ENCODE measurements at regions not wholly inside any gene's neighbourhood (a gene's known extent, or its start where the extent isn't known, plus 50 kb on each side); places are given as distances from the start of the nearest gene placed in this dataset.

- H3K27ac Mint-ChIP-seq: no peak overlapping the region
- 67% methylated on average over 1 of the region's 1 CpG for WGBS (ENCODE audit: insufficient coverage)
- intact Hi-C loops (cut with micrococcal nuclease): no loop called here
Observed at GRCh38 chr3:31353166-31353565, 179.6 kb upstream of the STT3B start.

GRCh38 chr3:31354373-31354772 lies 178.4 kb upstream of the STT3B start:
- no peak overlapping the region for H3K4me3 ChIP-seq (ENCODE audit: low read length)
- intact Hi-C loops (cut with micrococcal nuclease): no loop called here
- peaks cover 0 to 7% of the 10 kb centered on the region in 2 donors for H3K27me3 Mint-ChIP-seq (ENCODE audit: low read depth in 2 of 2)
- no peak overlapping the region for H3K27ac Mint-ChIP-seq
- no peaks in the 10 kb centered on the region for H3K4me1 ChIP-seq (ENCODE audit: control insufficient read depth, insufficient read depth, low read length)
- no peak overlapping the region for H3K4me3 Mint-ChIP-seq
- no peak overlapping the region for H3K27ac ChIP-seq (ENCODE audit: low read length)
- H3K36me3 ChIP-seq (ENCODE audit: control insufficient read depth, insufficient read depth, low read length): no peaks in the 10 kb centered on the region
- no peaks in the 10 kb centered on the region for H3K27me3 ChIP-seq (ENCODE audit: control insufficient read depth, insufficient read depth, low read length)
- no peak for ATAC-seq
- DNase-seq: no peak
- H3K9me3 Mint-ChIP-seq: no peaks in the 10 kb centered on the region
- peaks cover 7% of the 10 kb centered on the region for H3K36me3 Mint-ChIP-seq
- TF ChIP-seq, protein P1, sequence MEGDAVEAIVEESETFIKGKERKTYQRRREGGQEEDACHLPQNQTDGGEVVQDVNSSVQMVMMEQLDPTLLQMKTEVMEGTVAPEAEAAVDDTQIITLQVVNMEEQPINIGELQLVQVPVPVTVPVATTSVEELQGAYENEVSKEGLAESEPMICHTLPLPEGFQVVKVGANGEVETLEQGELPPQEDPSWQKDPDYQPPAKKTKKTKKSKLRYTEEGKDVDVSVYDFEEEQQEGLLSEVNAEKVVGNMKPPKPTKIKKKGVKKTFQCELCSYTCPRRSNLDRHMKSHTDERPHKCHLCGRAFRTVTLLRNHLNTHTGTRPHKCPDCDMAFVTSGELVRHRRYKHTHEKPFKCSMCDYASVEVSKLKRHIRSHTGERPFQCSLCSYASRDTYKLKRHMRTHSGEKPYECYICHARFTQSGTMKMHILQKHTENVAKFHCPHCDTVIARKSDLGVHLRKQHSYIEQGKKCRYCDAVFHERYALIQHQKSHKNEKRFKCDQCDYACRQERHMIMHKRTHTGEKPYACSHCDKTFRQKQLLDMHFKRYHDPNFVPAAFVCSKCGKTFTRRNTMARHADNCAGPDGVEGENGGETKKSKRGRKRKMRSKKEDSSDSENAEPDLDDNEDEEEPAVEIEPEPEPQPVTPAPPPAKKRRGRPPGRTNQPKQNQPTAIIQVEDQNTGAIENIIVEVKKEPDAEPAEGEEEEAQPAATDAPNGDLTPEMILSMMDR (IDR thresholded peaks at IDR 0.05): no peak
- H3K4me1 Mint-ChIP-seq: no peaks in the 10 kb centered on the region
- no peaks in the 10 kb centered on the region for H3K9me3 ChIP-seq (ENCODE audit: control insufficient read depth, insufficient read depth, low read length)

More at GRCh38 chr3:31353166-31353565, 179.6 kb upstream of the STT3B start:
- no peaks in the 10 kb centered on the region for H3K36me3 ChIP-seq (ENCODE audit: control insufficient read depth, insufficient read depth, low read length)
- H3K4me3 Mint-ChIP-seq: no peak overlapping the region
- H3K4me3 ChIP-seq (ENCODE audit: low read length): no peak overlapping the region
- ATAC-seq: no peak
- TF ChIP-seq, protein P1 (IDR thresholded peaks at IDR 0.05): no peak
- H3K27me3 Mint-ChIP-seq (ENCODE audit: low read depth in 2 of 2): peaks cover 0 to 7% of the 10 kb centered on the region in 2 donors
- no peaks in the 10 kb centered on the region for H3K9me3 ChIP-seq (ENCODE audit: control insufficient read depth, insufficient read depth, low read length)
- H3K36me3 Mint-ChIP-seq: peaks cover 7% of the 10 kb centered on the region
- no peak for DNase-seq
- no peaks in the 10 kb centered on the region for H3K4me1 Mint-ChIP-seq
- H3K27ac ChIP-seq (ENCODE audit: low read length): no peak overlapping the region
- no peaks in the 10 kb centered on the region for H3K9me3 Mint-ChIP-seq
- no peaks in the 10 kb centered on the region for H3K4me1 ChIP-seq (ENCODE audit: control insufficient read depth, insufficient read depth, low read length)
- no peaks in the 10 kb centered on the region for H3K27me3 ChIP-seq (ENCODE audit: control insufficient read depth, insufficient read depth, low read length)

DNA sequence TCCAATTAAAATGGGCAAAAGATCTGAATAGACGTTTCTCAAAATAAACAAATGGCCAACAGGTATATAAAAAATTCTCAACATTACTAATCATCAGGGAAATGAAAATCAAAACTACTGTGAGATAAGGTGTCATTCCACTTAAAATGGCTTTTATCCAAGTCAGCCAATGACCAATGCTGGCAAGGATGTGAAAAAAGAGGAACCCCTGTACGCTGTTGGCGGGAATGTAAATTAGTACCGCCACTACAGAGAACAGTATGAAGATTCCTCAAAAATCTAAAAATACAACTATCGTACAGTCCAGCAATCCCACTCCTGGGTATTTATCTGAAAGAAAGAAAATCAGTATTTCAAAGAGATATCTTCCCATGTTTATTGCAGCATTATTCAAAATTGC lies 176.9 kb upstream of the STT3B start:
- no peaks in the 10 kb centered on the region for H3K4me1 Mint-ChIP-seq
- ATAC-seq (no peak), DNase-seq (no peak)
- H3K27ac Mint-ChIP-seq: no peak overlapping the region
- peaks cover 7% of the 10 kb centered on the region for H3K36me3 Mint-ChIP-seq
- Histone ChIP-seq H3K27ac (ENCODE audit: low read length) (no peak overlapping the region), H3K9me3 (ENCODE audit: control insufficient read depth, insufficient read depth, low read length) (no peaks in the 10 kb centered on the region), H3K27me3 (ENCODE audit: control insufficient read depth, insufficient read depth, low read length) (no peaks in the 10 kb centered on the region), H3K36me3 (ENCODE audit: control insufficient read depth, insufficient read depth, low read length) (no peaks in the 10 kb centered on the region), H3K4me1 (ENCODE audit: control insufficient read depth, insufficient read depth, low read length) (no peaks in the 10 kb centered on the region), H3K4me3 (ENCODE audit: low read length) (no peak overlapping the region)
- intact Hi-C loops (cut with micrococcal nuclease): no loop called here
- H3K4me3 Mint-ChIP-seq: no peak overlapping the region
- H3K27me3 Mint-ChIP-seq (ENCODE audit: low read depth in 2 of 2): peaks cover 0 to 7% of the 10 kb centered on the region in 2 donors
- no CpG with 5 or more reads among the region's 5 CpGs for WGBS (ENCODE audit: insufficient coverage)
- TF ChIP-seq, protein P1 (IDR thresholded peaks at IDR 0.05): no peak
- no peaks in the 10 kb centered on the region for H3K9me3 Mint-ChIP-seq

DNA sequence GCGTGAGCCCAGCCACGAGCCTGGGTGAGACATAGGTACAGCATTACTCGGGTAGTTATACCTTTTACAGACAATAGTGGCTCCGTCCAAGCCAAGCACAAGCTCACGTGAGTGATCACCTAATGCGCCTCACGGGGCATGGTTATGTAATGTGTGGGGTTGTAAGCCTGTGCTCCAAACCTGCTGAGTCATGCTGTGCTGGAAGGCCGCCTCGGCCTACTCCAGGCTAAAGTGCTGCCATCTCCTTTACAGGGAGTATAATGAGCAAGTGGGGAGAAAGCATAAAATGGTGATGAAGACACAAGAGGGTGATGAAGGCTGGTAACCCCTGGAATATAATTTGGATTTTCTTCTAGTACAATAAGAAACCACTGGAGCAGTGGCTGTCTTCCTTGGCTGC lies 175.8 kb upstream of the STT3B start:
- Histone ChIP-seq H3K36me3 (ENCODE audit: control insufficient read depth, insufficient read depth, low read length) (no peaks in the 10 kb centered on the region), H3K4me1 (ENCODE audit: control insufficient read depth, insufficient read depth, low read length) (no peaks in the 10 kb centered on the region), H3K27ac (ENCODE audit: low read length) (no peak overlapping the region), H3K27me3 (ENCODE audit: control insufficient read depth, insufficient read depth, low read length) (no peaks in the 10 kb centered on the region), H3K4me3 (ENCODE audit: low read length) (no peak overlapping the region), H3K9me3 (ENCODE audit: control insufficient read depth, insufficient read depth, low read length) (no peaks in the 10 kb centered on the region)
- DNase-seq: no peak
- Mint-ChIP-seq H3K36me3 (peaks cover 7% of the 10 kb centered on the region), H3K9me3 (no peaks in the 10 kb centered on the region), H3K27ac (no peak overlapping the region), H3K27me3 (ENCODE audit: low read depth in 2 of 2) (peaks cover 0 to 6% of the 10 kb centered on the region in 2 donors), H3K4me1 (no peaks in the 10 kb centered on the region), H3K4me3 (no peak overlapping the region)
- WGBS (ENCODE audit: insufficient coverage): 93% methylated on average over 9 of the region's 9 CpGs
- TF ChIP-seq, protein P1 (IDR thresholded peaks at IDR 0.05): no peak
- ATAC-seq: peak in 1 of 3 donors; percentile 43
- intact Hi-C loops (cut with micrococcal nuclease): no loop called here
